PFSK-1 (cell line): ENCODE measurements at regions not wholly inside any gene's neighbourhood (a gene's known extent, or its start where the extent isn't known, plus 50 kb on each side); places are given as distances from the start of the nearest gene placed in this dataset.

ENCODE experiments used
- FOXP2 ChIP-seq: optimal IDR thresholded peaks from 2 replicates; pipeline ENCODE3; 2011; ENCODE audit warnings: borderline replicate concordance, control low read depth, inconsistent platforms; ENCODE audit not compliant: insufficient read depth; ENCODE audit errors: extremely low read length, extremely low read depth
- POLR2AphosphoS5 ChIP-seq: IDR thresholded peaks from 2 replicates; pipeline ENCODE4 v1.6.1; 2012; ENCODE audit warnings: low read depth, mild to moderate bottlenecking, control low read depth, low read length, moderate library complexity
- SIN3A ChIP-seq: IDR thresholded peaks from 2 replicates; pipeline ENCODE4 v1.6.1; 2012; ENCODE audit warnings: mild to moderate bottlenecking, low read length, moderate library complexity, borderline replicate concordance; ENCODE audit not compliant: insufficient read depth
- TAF1 ChIP-seq: IDR thresholded peaks from 2 replicates; pipeline ENCODE4 v1.6.1; 2012; ENCODE audit warnings: low read length, control low read depth, borderline replicate concordance; ENCODE audit not compliant: insufficient read depth
- TF ChIP-seq, protein P1 (sequence below), 2 experiments: IDR thresholded peaks; 2 replicates each; pipeline versions ENCODE4 v1.6.1 to v1.8.0; 2011 to 2012; ENCODE audit warnings: low read depth in 2 of 2, low read length in 2 of 2, control low read depth in 1 of 2, inconsistent platforms in 1 of 2, mild to moderate bottlenecking in 1 of 2, moderate library complexity in 1 of 2; ENCODE audit not compliant: insufficient read depth in 1 of 2

DNA sequence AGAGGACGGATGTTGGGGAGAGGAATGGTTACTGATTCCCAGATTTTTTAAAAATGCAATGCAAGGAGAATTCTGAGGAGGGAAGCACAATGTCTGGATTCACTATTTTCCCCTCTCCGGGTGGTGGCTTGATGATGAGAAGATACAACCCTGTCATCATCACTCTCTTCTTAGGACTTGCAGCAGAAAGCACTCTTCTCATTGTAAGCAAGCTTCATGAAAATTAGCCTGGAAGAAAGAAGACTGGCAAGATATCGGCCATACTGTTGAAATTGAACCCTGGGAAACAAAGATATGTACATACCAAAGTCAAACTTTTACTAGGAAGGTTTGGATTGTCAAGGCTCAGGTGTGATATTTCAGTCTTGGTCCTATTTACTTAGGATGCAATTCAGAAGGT, 195.7 kb downstream of the EDN1 start:
- TF ChIP-seq, protein P1, sequence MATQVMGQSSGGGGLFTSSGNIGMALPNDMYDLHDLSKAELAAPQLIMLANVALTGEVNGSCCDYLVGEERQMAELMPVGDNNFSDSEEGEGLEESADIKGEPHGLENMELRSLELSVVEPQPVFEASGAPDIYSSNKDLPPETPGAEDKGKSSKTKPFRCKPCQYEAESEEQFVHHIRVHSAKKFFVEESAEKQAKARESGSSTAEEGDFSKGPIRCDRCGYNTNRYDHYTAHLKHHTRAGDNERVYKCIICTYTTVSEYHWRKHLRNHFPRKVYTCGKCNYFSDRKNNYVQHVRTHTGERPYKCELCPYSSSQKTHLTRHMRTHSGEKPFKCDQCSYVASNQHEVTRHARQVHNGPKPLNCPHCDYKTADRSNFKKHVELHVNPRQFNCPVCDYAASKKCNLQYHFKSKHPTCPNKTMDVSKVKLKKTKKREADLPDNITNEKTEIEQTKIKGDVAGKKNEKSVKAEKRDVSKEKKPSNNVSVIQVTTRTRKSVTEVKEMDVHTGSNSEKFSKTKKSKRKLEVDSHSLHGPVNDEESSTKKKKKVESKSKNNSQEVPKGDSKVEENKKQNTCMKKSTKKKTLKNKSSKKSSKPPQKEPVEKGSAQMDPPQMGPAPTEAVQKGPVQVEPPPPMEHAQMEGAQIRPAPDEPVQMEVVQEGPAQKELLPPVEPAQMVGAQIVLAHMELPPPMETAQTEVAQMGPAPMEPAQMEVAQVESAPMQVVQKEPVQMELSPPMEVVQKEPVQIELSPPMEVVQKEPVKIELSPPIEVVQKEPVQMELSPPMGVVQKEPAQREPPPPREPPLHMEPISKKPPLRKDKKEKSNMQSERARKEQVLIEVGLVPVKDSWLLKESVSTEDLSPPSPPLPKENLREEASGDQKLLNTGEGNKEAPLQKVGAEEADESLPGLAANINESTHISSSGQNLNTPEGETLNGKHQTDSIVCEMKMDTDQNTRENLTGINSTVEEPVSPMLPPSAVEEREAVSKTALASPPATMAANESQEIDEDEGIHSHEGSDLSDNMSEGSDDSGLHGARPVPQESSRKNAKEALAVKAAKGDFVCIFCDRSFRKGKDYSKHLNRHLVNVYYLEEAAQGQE (IDR thresholded peaks at IDR 0.05; ENCODE audit: insufficient read depth in 1 of 2, low read depth in 2 of 2, low read length in 2 of 2), result no peak
- TF ChIP-seq POLR2AphosphoS5 (no peak), SIN3A (no peak), FOXP2 (no peak), TAF1 (no peak)
